ENCODE measurements at regions not wholly inside any gene's neighbourhood (a gene's known extent, or its start where the extent isn't known, plus 50 kb on each side); places are given as distances from the start of the nearest gene placed in this dataset.

DNA sequence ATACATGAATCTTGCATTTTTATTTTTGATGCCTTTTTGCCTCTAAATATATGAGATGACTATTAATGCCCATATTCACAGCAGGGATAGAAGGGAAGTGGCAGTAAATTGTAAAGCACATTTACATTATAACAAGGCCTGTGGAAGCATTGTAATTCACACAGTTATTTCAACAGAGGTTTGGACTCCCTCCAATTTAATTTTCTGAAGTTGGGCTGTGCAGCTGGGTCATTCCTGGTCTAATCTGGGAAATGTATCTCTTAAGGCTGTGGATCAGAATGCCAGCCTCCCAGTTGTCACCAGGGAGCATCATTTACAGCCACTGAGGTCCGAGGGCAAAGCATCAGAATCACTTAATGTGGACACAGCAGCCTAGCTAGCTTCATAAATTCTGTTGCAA, 434.5 kb downstream of the MFSD1 start:
- TF ChIP-seq CTCF (conservative IDR thresholded peaks at IDR 0.05; ENCODE audit: low read depth, low read length), result no peak
- DNase-seq (ENCODE audit: low read depth), result no peak
- H3K4me3 ChIP-seq (ENCODE audit: low read depth, low read length), result no peak overlapping the region

DNA sequence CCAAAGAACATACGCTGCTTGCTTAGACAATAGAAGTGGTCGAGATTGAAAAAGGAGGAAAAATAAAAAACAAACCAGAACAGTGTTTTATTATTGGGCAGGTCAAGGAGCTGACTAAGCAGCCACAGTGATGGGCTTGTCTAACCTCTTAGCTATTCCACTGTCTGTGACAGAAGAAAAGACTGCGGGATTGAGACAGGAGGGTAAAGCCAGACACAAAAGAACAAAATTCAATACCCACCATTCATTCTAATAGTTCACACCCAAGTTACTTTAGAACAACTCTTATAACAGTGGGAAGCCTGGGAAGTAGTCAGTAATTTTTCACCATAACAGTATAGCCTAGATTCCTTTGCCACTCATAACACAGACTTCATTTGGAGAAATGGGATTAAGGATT, 435.4 kb downstream of the MFSD1 start:
- no peak for DNase-seq (ENCODE audit: low read depth)
- TF ChIP-seq CTCF (conservative IDR thresholded peaks at IDR 0.05; ENCODE audit: low read depth, low read length), result no peak
- no peak overlapping the region for H3K4me3 ChIP-seq (ENCODE audit: low read depth, low read length)

GRCh38 chr3:159238646-159239045, 436.8 kb downstream of the MFSD1 start:
- no peak for DNase-seq (ENCODE audit: low read depth)
- no peak for TF ChIP-seq CTCF (conservative IDR thresholded peaks at IDR 0.05; ENCODE audit: low read depth, low read length)
- no peak overlapping the region for H3K4me3 ChIP-seq (ENCODE audit: low read depth, low read length)

DNA sequence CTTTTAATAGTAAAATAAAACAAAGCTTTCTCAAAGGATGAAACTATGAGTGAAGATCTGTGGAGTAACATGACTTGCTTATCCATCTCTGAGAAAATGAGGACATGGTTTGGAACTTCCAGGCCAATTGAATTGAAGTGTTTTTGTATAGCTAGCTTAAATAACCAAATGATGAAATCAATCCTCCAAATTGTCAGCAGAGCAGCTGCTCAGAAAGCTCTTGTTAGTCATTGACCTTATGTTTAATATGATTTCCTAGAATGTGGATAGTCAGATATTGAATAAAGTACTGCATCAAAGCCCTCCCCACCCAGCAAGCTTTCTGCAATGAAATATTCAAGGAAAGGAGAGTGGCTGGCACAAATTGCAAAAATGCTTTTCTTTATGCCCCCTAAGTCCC, 437.2 kb downstream of the MFSD1 start:
- DNase-seq (ENCODE audit: low read depth), result no peak
- no peak overlapping the region for H3K4me3 ChIP-seq (ENCODE audit: low read depth, low read length)
- TF ChIP-seq CTCF (conservative IDR thresholded peaks at IDR 0.05; ENCODE audit: low read depth, low read length), result no peak

- no peak for DNase-seq (ENCODE audit: low read depth)
- H3K4me3 ChIP-seq (ENCODE audit: low read depth, low read length), result no peak overlapping the region
- TF ChIP-seq CTCF (conservative IDR thresholded peaks at IDR 0.05; ENCODE audit: low read depth, low read length), result no peak
Observed at GRCh38 chr3:159244933-159245332, 443.1 kb downstream of the MFSD1 start.

- no peak for TF ChIP-seq CTCF (conservative IDR thresholded peaks at IDR 0.05; ENCODE audit: low read depth, low read length)
Observed at GRCh38 chr3:159245871-159246270, 444.0 kb downstream of the MFSD1 start.

DNA sequence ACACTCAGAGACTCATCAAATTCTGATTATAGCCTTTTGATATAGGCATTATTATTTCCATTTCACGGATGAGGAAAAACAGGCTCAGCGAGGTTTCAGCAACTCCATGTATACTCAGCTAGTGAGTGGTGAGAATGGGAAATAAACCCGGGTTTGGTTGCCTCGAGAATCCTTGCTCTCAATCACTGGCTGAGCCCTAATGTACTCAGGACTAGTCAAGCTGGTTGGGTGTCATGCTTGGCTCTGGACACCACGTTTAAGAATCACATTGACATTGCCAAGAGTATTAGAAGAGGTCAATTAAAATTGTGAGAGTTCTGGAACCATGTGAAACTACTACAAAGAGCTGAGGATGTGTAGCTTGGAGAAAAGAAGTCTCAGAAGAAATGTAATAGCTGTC, 444.5 kb downstream of the MFSD1 start:
- H3K4me3 ChIP-seq (ENCODE audit: low read depth, low read length), result no peak overlapping the region
- no peak for DNase-seq (ENCODE audit: low read depth)
- TF ChIP-seq CTCF (conservative IDR thresholded peaks at IDR 0.05; ENCODE audit: low read depth, low read length), result no peak

More at GRCh38 chr3:159245871-159246270, 444.0 kb downstream of the MFSD1 start:
- DNase-seq (ENCODE audit: low read depth), result no peak
- no peak overlapping the region for H3K4me3 ChIP-seq (ENCODE audit: low read depth, low read length)
